K562 (cell line): ENCODE measurements at regions not wholly inside any gene's neighbourhood (a gene's known extent, or its start where the extent isn't known, plus 50 kb on each side); places are given as distances from the start of the nearest gene placed in this dataset.

Experiments used
- ATAC-seq: fragments of 200-7000 bp; cut with Tn5 transposase; 3 replicates; pipeline ENCODE4 v1.9.1; 2020; ENCODE audit warnings: moderate library complexity
- BruUV-seq: library from RNA; stranded (reverse); fragments of 400-500 nt; replicated peaks from 2 replicates; lab custom pipeline; 2021; lab: Mats Ljungman, UMichigan
- CTCF ChIA-PET: fragments of 300-600 bp; formaldehyde crosslinking; extraction: SDS; loops from one replicate; lab custom pipeline; 2021; ENCODE audit warnings: low intra/inter-chr PET ratio; lab: Yijun Ruan, JAX
- POLR2A ChIA-PET: fragments of 300-600, 350-650 bp; sonication (Branson Sonifier 250); formaldehyde crosslinking; extraction: SDS; loops from one replicate; lab custom pipeline; 2021; ENCODE audit warnings: antibody characterized with exemption, inconsistent platforms; lab: Yijun Ruan, JAX
- DNase-seq, 4 experiments: peaks; one replicate each; pipeline versions ENCODE4 v3.0.0 to v3.0.0-alpha.2; 2011 to 2018; ENCODE audit warnings: low spot score in 3 of 4, mixed read lengths in 3 of 4; ENCODE audit errors: extremely low read depth in 1 of 4
- FAIRE-seq: peaks from 2 replicates; lab custom pipeline; 2011; peaks lifted over from hg19 to GRCh38; lab: Jason Lieb, UNC
- H2AFZ ChIP-seq: 2 replicates; pipeline ENCODE4 v1.6.0; 2011; ENCODE audit warnings: low read depth, low read length, control low read depth, inconsistent platforms
- H3K27ac ChIP-seq: fragments of 200-600 bp; 3 replicates; pipeline ENCODE4 v1.8.0; 2011; ENCODE audit warnings: low read depth, mild to moderate bottlenecking, control low read depth, inconsistent platforms, low read length, moderate library complexity, mixed read lengths; ENCODE audit errors: extremely low read depth
- H3K27me3 ChIP-seq, 2 experiments: fragments of 300-600 bp in 1 of 2; 2 replicates in 1 of 2; 3 replicates in 1 of 2; pipeline versions ENCODE4 v1.6.0 to v1.8.0; 2011; ENCODE audit warnings: inconsistent platforms in 2 of 2, low read length in 2 of 2, mild to moderate bottlenecking in 1 of 2, mixed read lengths in 1 of 2, moderate library complexity in 1 of 2; ENCODE audit not compliant: control insufficient read depth in 2 of 2, insufficient read depth in 2 of 2
- H3K36me3 ChIP-seq: fragments of 300-600 bp; 3 replicates; pipeline ENCODE4 v1.8.0; 2011; ENCODE audit warnings: mild to moderate bottlenecking, low read length, inconsistent platforms; ENCODE audit not compliant: control insufficient read depth, insufficient read depth
- H3K4me1 ChIP-seq, 2 experiments: fragments of 200-600 bp in 1 of 2; replicated peaks in 1 of 2; 2 replicates in 1 of 2; 3 replicates in 1 of 2; pipeline versions ENCODE4 v1.5.1 to v1.8.0; 2011; ENCODE audit warnings: inconsistent platforms in 2 of 2, low read length in 2 of 2, mild to moderate bottlenecking in 1 of 2, mixed read lengths in 1 of 2, moderate library complexity in 1 of 2; ENCODE audit not compliant: control insufficient read depth in 2 of 2, insufficient read depth in 2 of 2
- H3K4me2 ChIP-seq: 2 replicates; pipeline ENCODE4 v1.6.1; 2011; ENCODE audit warnings: low read length, control low read depth, inconsistent platforms, mixed read lengths; ENCODE audit not compliant: insufficient read depth
- H3K4me3 ChIP-seq: fragments of 200-600 bp; sonication (generic), shearing (Covaris generic); 2 replicates; pipeline ENCODE4 v1.5.1; 2016; ENCODE audit warnings: control low read depth, inconsistent platforms
- H3K79me2 ChIP-seq: fragments of 200-600 bp; 3 replicates; pipeline ENCODE4 v1.8.0; 2011; ENCODE audit warnings: low read length, inconsistent platforms; ENCODE audit not compliant: control insufficient read depth, insufficient read depth
- H3K9ac ChIP-seq, 2 experiments: 2 replicates each; pipeline versions ENCODE4 v1.6.0 to v1.6.1; 2011; ENCODE audit warnings: low read depth in 2 of 2, low read length in 2 of 2, control low read depth in 1 of 2, inconsistent platforms in 1 of 2, mild to moderate bottlenecking in 1 of 2, mixed read lengths in 1 of 2; ENCODE audit not compliant: insufficient read depth in 1 of 2
- H3K9me1 ChIP-seq: one replicate; pipeline ENCODE4 v1.6.0; 2011; ENCODE audit warnings: inconsistent platforms, mild to moderate bottlenecking, low read length, moderate library complexity; ENCODE audit not compliant: control insufficient read depth, insufficient read depth
- H3K9me3 ChIP-seq: replicated peaks from 2 replicates; pipeline ENCODE4 v1.5.1; 2011; ENCODE audit warnings: low read depth, low read length, inconsistent platforms; ENCODE audit not compliant: control insufficient read depth, insufficient read depth
- H4K20me1 ChIP-seq: replicated peaks from 2 replicates; pipeline ENCODE4 v1.6.1; 2011; ENCODE audit warnings: low read length, inconsistent platforms, mixed read lengths; ENCODE audit not compliant: control insufficient read depth, insufficient read depth
- C11orf30 ChIP-seq: fragments of 450-650 bp; IDR thresholded peaks from 2 replicates; pipeline ENCODE4 v1.6.1; 2016; ENCODE audit warnings: low read depth, mild to moderate bottlenecking
- CEBPB ChIP-seq: fragments of 450-650 bp; IDR thresholded peaks from 2 replicates; pipeline ENCODE4 v1.6.1; 2016; ENCODE audit warnings: missing genetic modification characterization, missing compliant biosample characterization
- MAFF ChIP-seq: IDR thresholded peaks from 2 replicates; pipeline ENCODE4 v1.6.1; 2012; ENCODE audit warnings: low read length, improper control_type of control experiment
- MAFG ChIP-seq: fragments of 450-650 bp; conservative IDR thresholded peaks from 2 replicates; pipeline ENCODE4 v1.6.1; 2016; ENCODE audit warnings: missing genetic modification characterization, missing compliant biosample characterization
- MAFK ChIP-seq: IDR thresholded peaks from 2 replicates; pipeline ENCODE4 v1.6.1; 2011; ENCODE audit warnings: low read length, improper control_type of control experiment
- PBX2 ChIP-seq, 2 experiments: IDR thresholded peaks in 1 of 2; conservative IDR thresholded peaks in 1 of 2; 2 replicates each; pipeline ENCODE4 v1.6.1; 2016; ENCODE audit warnings: low read depth in 2 of 2, mild to moderate bottlenecking in 1 of 2, missing compliant biosample characterization in 1 of 2, missing genetic modification characterization in 1 of 2, moderate library complexity in 1 of 2
- YBX1 ChIP-seq: fragments of 450-650 bp; IDR thresholded peaks from 2 replicates; pipeline ENCODE4 v1.7.1; 2016; ENCODE audit warnings: mild to moderate bottlenecking
- ZNF316 ChIP-seq: fragments of 450-650 bp; IDR thresholded peaks from 2 replicates; pipeline ENCODE4 v1.6.1; 2016
- ZNF408 ChIP-seq: fragments of 250-450 bp; sonication (Bioruptor Pico); IDR thresholded peaks from 2 replicates; pipeline ENCODE4 v1.4.0; 2020; ENCODE audit warnings: low read depth, mild to moderate bottlenecking, moderate library complexity
- WGBS: fragments of 100-300 bp; shearing (Covaris generic); methylation state at CpG from one replicate; pipeline ENCODE4 v1.1.6; 2016; ENCODE audit warnings: low coverage, mixed read lengths; ENCODE audit not compliant: insufficient coverage; ENCODE audit errors: missing lambda C conversion rate; 5-methylcytosine and 5-hydroxymethylcytosine counted together
- in situ Hi-C: fragments of 300-500 bp; cut with MboI; formaldehyde crosslinking; loops from 4 replicates; pipeline ENCODE4 v1.15.0; 2018; ENCODE audit warnings: inconsistent platforms, mixed read lengths
- intact Hi-C: fragments of 100-400 bp; cut with micrococcal nuclease; formaldehyde crosslinking; loops from 2 replicates; pipeline ENCODE4 v1.14.2; 2022

GRCh38 chr6:27736686-27737085 is 175.5 kb downstream of the OR2B2 start:
- TF ChIP-seq ZNF316 (peak; percentile 87), MAFK (0 out of 2 replicates have a peak, but pooled peaks have one; percentile 31), MAFG (tag) (peak; percentile 55), YBX1 (no peak), CEBPB (tag) (no peak), C11orf30 (peak; percentile 66), MAFF (peak; percentile 33; the same call in 1 of the 2 replicates)
- no peaks in the 10 kb centered on the region for H3K9me3 ChIP-seq
- no TSS peak for BruUV-seq
- WGBS: 43% methylated on average over 4 of the region's 4 CpGs
- H3K9me1 ChIP-seq: no peaks in the 10 kb centered on the region
- no peak overlapping the region for H3K27ac ChIP-seq
- no peak overlapping the region for H3K4me2 ChIP-seq
- H3K4me3 ChIP-seq: no peak overlapping the region
- intact Hi-C loops (no loop called here), in situ Hi-C loops (no loop called here)
- H3K79me2 ChIP-seq: no peaks in the 10 kb centered on the region
- ChIA-PET CTCF (no interaction called here), POLR2A (no interaction called here)
- DNase-seq: no peak
- FAIRE-seq: no peak
- H3K27me3 ChIP-seq: no peaks in the 10 kb centered on the region
- ATAC-seq: no peak
- H3K4me1 ChIP-seq: peaks cover 0 to 4% of the 10 kb centered on the region in 2 experiments; a peak in 2 of 5 replicates
- no peak overlapping the region for H3K9ac ChIP-seq
- no peaks in the 10 kb centered on the region for H4K20me1 ChIP-seq
- no peaks in the 10 kb centered on the region for H3K36me3 ChIP-seq
- H2AFZ ChIP-seq: peak overlapping the region; percentile 76

- FAIRE-seq (no peak), DNase-seq (no peak), ATAC-seq (no peak)
- H3K36me3 ChIP-seq: no peaks in the 10 kb centered on the region
- no peaks in the 10 kb centered on the region for H3K27me3 ChIP-seq
- no peaks in the 10 kb centered on the region for H3K4me1 ChIP-seq
- in situ Hi-C loops: no loop called here
- no peak overlapping the region for H3K9ac ChIP-seq
- no TSS peak for BruUV-seq
- H3K79me2 ChIP-seq: no peaks in the 10 kb centered on the region
- 87% methylated on average over 16 of the region's 16 CpGs for WGBS
- intact Hi-C loops: no loop called here
- no peaks in the 10 kb centered on the region for H4K20me1 ChIP-seq
- CTCF ChIA-PET: no interaction called here
- 0 out of 2 replicates have a peak, but pooled peaks cover 2% of the 10 kb centered on the region for H3K9me3 ChIP-seq
- no peak overlapping the region for H3K4me3 ChIP-seq
- H3K9me1 ChIP-seq: no peaks in the 10 kb centered on the region
- TF ChIP-seq PBX2 (CRISPR knock-in tag; IDR thresholded peaks at IDR 0.05; ENCODE audit: low read depth) (no peak), PBX2 (tag; conservative IDR thresholded peaks at IDR 0.05; ENCODE audit: low read depth) (no peak), ZNF408 (0 out of 2 replicates have a peak, but pooled peaks have one; percentile 48)
- TF ChIP-seq, all 486 proteins: peak for 1
- POLR2A ChIA-PET: interaction anchor here (0.6 kb wide), 1 partner anchor 11 kb away, joined by 3 read pairs; no protein-coding TSS in a partner anchor
- H2AFZ ChIP-seq: no peak overlapping the region
- H3K27ac ChIP-seq: no peak overlapping the region
- H3K4me2 ChIP-seq: no peak overlapping the region
Observed at GRCh38 chr6:27728442-27728841, 183.8 kb downstream of the OR2B2 start.
